GM23248 (cell line): ENCODE measurements at regions not wholly inside any gene's neighbourhood (a gene's known extent, or its start where the extent isn't known, plus 50 kb on each side); places are given as distances from the start of the nearest gene placed in this dataset.

Source experiments
- EZH2 ChIP-seq: fragments of 200-600 bp; sonication (generic); IDR thresholded peaks from 2 replicates; pipeline ENCODE4 v1.6.1; 2018; ENCODE audit warnings: antibody characterized with exemption, mild to moderate bottlenecking; ENCODE audit not compliant: insufficient read depth, poor library complexity, severe bottlenecking
- EZH2phosphoT487 ChIP-seq: fragments of 200-600 bp; sonication (generic); IDR thresholded peaks from 2 replicates; pipeline ENCODE4 v1.6.1; 2018; ENCODE audit warnings: antibody characterized with exemption, moderate library complexity, mild to moderate bottlenecking, low read depth; ENCODE audit not compliant: insufficient read depth

GRCh38 chr2:145110668-145111356 is 590.9 kb upstream of the ZEB2 start:
- TF ChIP-seq EZH2: no peak
- TF ChIP-seq EZH2phosphoT487: no peak
